GM12875 (cell line): ENCODE measurements at regions not wholly inside any gene's neighbourhood (a gene's known extent, or its start where the extent isn't known, plus 50 kb on each side); places are given as distances from the start of the nearest gene placed in this dataset.

Experiments
- H3K4me3 ChIP-seq: one replicate; pipeline ENCODE4 v1.5.1; 2011; ENCODE audit warnings: low read depth, low read length, control low read depth
- TF ChIP-seq, protein P1 (sequence below): IDR thresholded peaks from 2 replicates; pipeline ENCODE4 v1.5.1; 2011; ENCODE audit warnings: low read depth, mild to moderate bottlenecking, control low read depth, inconsistent platforms, low read length, moderate library complexity, borderline replicate concordance; ENCODE audit not compliant: insufficient read depth

DNA sequence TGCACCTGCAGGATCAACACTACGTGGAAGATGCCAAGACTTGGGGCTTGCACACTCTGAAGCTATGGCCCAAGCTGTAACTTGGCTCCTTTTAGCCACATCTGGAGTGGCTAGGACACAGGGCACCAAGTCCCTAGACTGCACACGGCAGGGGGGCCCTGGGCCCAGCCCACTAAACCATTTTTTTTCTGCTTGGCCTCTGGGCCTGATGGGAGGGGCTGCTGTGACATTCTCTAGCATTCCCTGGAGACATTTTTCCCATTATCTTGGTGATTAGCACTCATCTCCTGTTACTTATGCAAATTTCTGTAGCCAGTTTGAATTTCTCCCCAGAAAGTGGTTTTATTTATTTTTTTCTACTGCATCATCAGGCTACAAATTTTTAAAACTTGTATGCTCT lies 1080.7 kb downstream of the LRFN5 start:
- H3K4me3 ChIP-seq = no peak overlapping the region
- TF ChIP-seq, protein P1, sequence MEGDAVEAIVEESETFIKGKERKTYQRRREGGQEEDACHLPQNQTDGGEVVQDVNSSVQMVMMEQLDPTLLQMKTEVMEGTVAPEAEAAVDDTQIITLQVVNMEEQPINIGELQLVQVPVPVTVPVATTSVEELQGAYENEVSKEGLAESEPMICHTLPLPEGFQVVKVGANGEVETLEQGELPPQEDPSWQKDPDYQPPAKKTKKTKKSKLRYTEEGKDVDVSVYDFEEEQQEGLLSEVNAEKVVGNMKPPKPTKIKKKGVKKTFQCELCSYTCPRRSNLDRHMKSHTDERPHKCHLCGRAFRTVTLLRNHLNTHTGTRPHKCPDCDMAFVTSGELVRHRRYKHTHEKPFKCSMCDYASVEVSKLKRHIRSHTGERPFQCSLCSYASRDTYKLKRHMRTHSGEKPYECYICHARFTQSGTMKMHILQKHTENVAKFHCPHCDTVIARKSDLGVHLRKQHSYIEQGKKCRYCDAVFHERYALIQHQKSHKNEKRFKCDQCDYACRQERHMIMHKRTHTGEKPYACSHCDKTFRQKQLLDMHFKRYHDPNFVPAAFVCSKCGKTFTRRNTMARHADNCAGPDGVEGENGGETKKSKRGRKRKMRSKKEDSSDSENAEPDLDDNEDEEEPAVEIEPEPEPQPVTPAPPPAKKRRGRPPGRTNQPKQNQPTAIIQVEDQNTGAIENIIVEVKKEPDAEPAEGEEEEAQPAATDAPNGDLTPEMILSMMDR = no peak

- no peak overlapping the region for H3K4me3 ChIP-seq
- TF ChIP-seq, protein P1 = no peak
Observed at GRCh38 chr14:42683707-42684106, 1077.0 kb downstream of the LRFN5 start.

GRCh38 chr14:42676636-42677035 lies 1070.0 kb downstream of the LRFN5 start:
- no peak overlapping the region for H3K4me3 ChIP-seq
- TF ChIP-seq, protein P1 = no peak

DNA sequence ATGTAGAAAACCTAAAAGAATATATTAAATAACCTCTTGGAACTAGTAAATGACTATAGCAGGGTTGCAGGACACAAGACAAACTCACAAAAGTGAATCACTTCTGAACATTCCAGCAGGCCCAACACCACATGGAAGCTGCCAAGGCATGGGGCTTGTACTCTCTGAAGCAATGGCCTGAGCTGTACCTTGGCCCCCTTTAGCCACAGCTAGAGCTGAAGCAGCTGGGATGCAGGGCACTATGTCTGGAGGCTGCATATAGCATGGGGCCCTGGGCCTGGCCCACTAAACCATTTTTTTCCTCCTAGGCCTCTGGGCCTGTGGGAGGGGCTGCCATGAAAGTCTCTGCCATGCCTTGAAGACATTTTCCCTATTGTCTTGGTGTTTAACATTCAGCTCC lies 1067.3 kb downstream of the LRFN5 start:
- H3K4me3 ChIP-seq = no peak overlapping the region
- TF ChIP-seq, protein P1 = no peak

DNA sequence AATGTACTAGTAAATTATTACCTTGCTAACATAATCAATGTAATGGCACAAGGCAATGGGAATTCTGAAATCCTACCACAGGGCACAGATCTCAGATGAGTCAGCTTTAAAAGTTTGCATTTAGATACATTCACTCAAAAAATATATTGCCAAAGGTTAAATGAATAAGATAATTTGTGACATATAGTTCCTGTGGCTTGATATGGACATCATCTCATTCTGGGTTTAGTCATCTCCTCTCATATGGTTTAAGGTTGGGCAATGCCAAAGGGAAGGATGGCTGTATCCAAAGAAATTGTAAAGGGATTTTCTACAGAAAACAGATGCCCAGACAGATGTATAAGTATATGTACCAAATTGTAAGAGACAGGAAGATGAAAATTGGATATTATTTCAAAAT lies 1065.0 kb downstream of the LRFN5 start:
- no peak overlapping the region for H3K4me3 ChIP-seq
- TF ChIP-seq, protein P1 = no peak

GRCh38 chr14:42665083-42665482 lies 1058.4 kb downstream of the LRFN5 start:
- H3K4me3 ChIP-seq = no peak overlapping the region
- TF ChIP-seq, protein P1 = no peak

- TF ChIP-seq, protein P1 = no peak
- no peak overlapping the region for H3K4me3 ChIP-seq
Observed at GRCh38 chr14:42664190-42664589, 1057.5 kb downstream of the LRFN5 start.
